ENCODE measurements at regions not wholly inside any gene's neighbourhood (a gene's known extent, or its start where the extent isn't known, plus 50 kb on each side); places are given as distances from the start of the nearest gene placed in this dataset.

- Histone ChIP-seq H3K9me1 (replicated peaks; ENCODE audit: control insufficient read depth, extremely low read depth, insufficient read depth, low read length) (no peaks in the 10 kb centered on the region), H3K4me3 (replicated peaks in 1 of 3; ENCODE audit: insufficient read depth in 1 of 3, low read depth in 1 of 3, low read length in 3 of 3) (no peak overlapping the region), H3K79me2 (ENCODE audit: control insufficient read depth, insufficient read depth, low read length) (no peaks in the 10 kb centered on the region), H3K4me2 (ENCODE audit: insufficient read depth, low read length) (no peak overlapping the region), H3K36me3 (ENCODE audit: control insufficient read depth in 2 of 2, extremely low read depth in 1 of 2, insufficient read depth in 2 of 2, low read length in 2 of 2) (no peaks in the 10 kb centered on the region), H2AFZ (ENCODE audit: low read depth, low read length) (no peak overlapping the region), H4K20me1 (replicated peaks; ENCODE audit: control insufficient read depth, extremely low read depth, insufficient read depth, low read length) (no peaks in the 10 kb centered on the region), H3K27ac (ENCODE audit: insufficient read depth, low read depth, low read length) (no peak overlapping the region), H3K9me3 (replicated peaks; ENCODE audit: control insufficient read depth, insufficient read depth, low read length) (no peaks in the 10 kb centered on the region), H3K27me3 (ENCODE audit: control insufficient read depth in 2 of 2, insufficient read depth in 2 of 2, low read length in 2 of 2) (no peaks in the 10 kb centered on the region), H3K4me1 (ENCODE audit: control insufficient read depth, extremely low read depth, insufficient read depth, low read length) (no peaks in the 10 kb centered on the region), H3K9ac (replicated peaks; ENCODE audit: extremely low read depth, insufficient read depth, low read length) (no peak overlapping the region)
- dilution Hi-C loops (cut with MboI; ENCODE audit: extremely low pct_ligation_motif_present, low sequenced_read_pairs) = no loop called here
- DNase-seq (ENCODE audit: low read depth, low spot score) (no peak), FAIRE-seq (no peak)
- ChIA-PET CTCF (interaction anchor here (1.7 to 2.7 kb wide), 4 partner anchors 434 to 1260 kb away, joined by 6 to 65 read pairs (median 36); partner anchors contain the start of genes ZNF354A and ZNF354C), POLR2A (no interaction called here)
- no TSS peak for BruUV-seq (replicated peaks)
- intact Hi-C loops (cut with micrococcal nuclease) = loop anchor here (1.0 to 10.0 kb wide), 5 partner anchors 433 to 1215 kb away; partner anchors contain the start of genes CLK4, COL23A1, ZNF354A and ZNF354C
- no peak for TF ChIP-seq GATA2 (IDR thresholded peaks at IDR 0.05; ENCODE audit: insufficient read depth, insufficient read length, low read depth, low read length)
- TF ChIP-seq FOS (IDR thresholded peaks at IDR 0.05; ENCODE audit: borderline replicate concordance, insufficient read depth, low read length) = no peak
- TF ChIP-seq, protein P1, sequence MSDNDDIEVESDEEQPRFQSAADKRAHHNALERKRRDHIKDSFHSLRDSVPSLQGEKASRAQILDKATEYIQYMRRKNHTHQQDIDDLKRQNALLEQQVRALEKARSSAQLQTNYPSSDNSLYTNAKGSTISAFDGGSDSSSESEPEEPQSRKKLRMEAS (IDR thresholded peaks at IDR 0.05; ENCODE audit: insufficient read depth, insufficient read length) = no peak
- TF ChIP-seq MYC (IDR thresholded peaks at IDR 0.05; ENCODE audit: low read depth, low read length) = no peak
- no peak for TF ChIP-seq POLR2A (IDR thresholded peaks at IDR 0.05; ENCODE audit: low read depth, low read length)
Measured at GRCh38 chr5:179494774-179495526, 55.4 kb upstream of the RUFY1 start.

DNA sequence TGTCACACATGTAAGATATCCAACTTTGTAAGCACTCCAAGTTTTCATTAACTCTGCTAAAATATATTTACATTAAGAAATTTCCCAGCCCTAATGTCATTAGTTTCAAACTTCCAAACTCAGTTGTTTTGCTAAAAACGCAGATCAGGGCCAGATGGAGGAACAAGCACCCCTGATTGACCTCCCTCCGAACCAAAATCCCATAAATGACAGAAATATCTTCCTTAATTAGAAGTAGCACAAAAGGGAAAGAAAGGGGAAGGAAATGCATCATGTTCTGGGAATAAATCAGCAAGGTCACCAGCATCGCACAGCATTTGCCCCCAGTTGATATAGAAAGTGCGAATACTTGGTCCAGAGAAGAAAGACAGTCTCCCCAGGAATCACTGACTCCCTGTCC is 61.4 kb upstream of the RUFY1 start:
- Histone ChIP-seq H3K9ac (replicated peaks; ENCODE audit: extremely low read depth, insufficient read depth, low read length) (no peak overlapping the region), H3K36me3 (ENCODE audit: control insufficient read depth in 2 of 2, extremely low read depth in 1 of 2, insufficient read depth in 2 of 2, low read length in 2 of 2) (no peaks in the 10 kb centered on the region), H3K4me3 (replicated peaks in 1 of 3; ENCODE audit: insufficient read depth in 1 of 3, low read depth in 1 of 3, low read length in 3 of 3) (no peak overlapping the region), H3K9me3 (replicated peaks; ENCODE audit: control insufficient read depth, insufficient read depth, low read length) (no peaks in the 10 kb centered on the region), H3K27me3 (ENCODE audit: control insufficient read depth in 2 of 2, insufficient read depth in 2 of 2, low read length in 2 of 2) (no peaks in the 10 kb centered on the region), H4K20me1 (replicated peaks; ENCODE audit: control insufficient read depth, extremely low read depth, insufficient read depth, low read length) (no peaks in the 10 kb centered on the region), H3K79me2 (ENCODE audit: control insufficient read depth, insufficient read depth, low read length) (no peaks in the 10 kb centered on the region), H3K4me1 (ENCODE audit: control insufficient read depth, extremely low read depth, insufficient read depth, low read length) (peaks cover 2% of the 10 kb centered on the region), H3K27ac (ENCODE audit: insufficient read depth, low read depth, low read length) (no peak overlapping the region), H3K9me1 (replicated peaks; ENCODE audit: control insufficient read depth, extremely low read depth, insufficient read depth, low read length) (no peaks in the 10 kb centered on the region), H3K4me2 (ENCODE audit: insufficient read depth, low read length) (no peak overlapping the region), H2AFZ (ENCODE audit: low read depth, low read length) (no peak overlapping the region)
- dilution Hi-C loops (cut with MboI; ENCODE audit: extremely low pct_ligation_motif_present, low sequenced_read_pairs) (no loop called here), intact Hi-C loops (cut with micrococcal nuclease) (loop anchor here (10.0 kb wide), 1 partner anchor 1646 kb away; the partner anchor contains the start of gene OR2V1)
- ChIA-PET POLR2A (no interaction called here), CTCF (no interaction called here)
- FAIRE-seq (no peak), DNase-seq (ENCODE audit: low read depth, low spot score) (no peak)
- TF ChIP-seq JUN (IDR thresholded peaks at IDR 0.05; ENCODE audit: borderline replicate concordance, insufficient read depth, insufficient read length, low read depth) = no peak
- TF ChIP-seq EZH2 (IDR thresholded peaks at IDR 0.05; ENCODE audit: borderline replicate concordance, low read depth, low read length, severe bottlenecking) = no peak
- no peak for TF ChIP-seq CTCF (IDR thresholded peaks at IDR 0.05; ENCODE audit: extremely low read depth in 1 of 2, insufficient read depth in 1 of 2, low read depth in 1 of 2, low read length in 2 of 2)
- TF ChIP-seq POLR2A (IDR thresholded peaks at IDR 0.05; ENCODE audit: low read depth, low read length) = no peak
- no peak for TF ChIP-seq GATA2 (IDR thresholded peaks at IDR 0.05; ENCODE audit: insufficient read depth, insufficient read length, low read depth, low read length)
- TF ChIP-seq, protein P1 (IDR thresholded peaks at IDR 0.05; ENCODE audit: insufficient read depth, insufficient read length) = no peak
- no peak for TF ChIP-seq MYC (IDR thresholded peaks at IDR 0.05; ENCODE audit: low read depth, low read length)
- TF ChIP-seq POLR2AphosphoS5 (IDR thresholded peaks at IDR 0.05; ENCODE audit: insufficient read depth, low read depth, low read length) = no peak
- no peak for TF ChIP-seq FOS (IDR thresholded peaks at IDR 0.05; ENCODE audit: borderline replicate concordance, insufficient read depth, low read length)
- no TSS peak for BruUV-seq (replicated peaks)

Measured in endothelial cell of umbilical vein (primary cell).